Mammary epithelial cell (primary cell): ENCODE measurements at regions not wholly inside any gene's neighbourhood (a gene's known extent, or its start where the extent isn't known, plus 50 kb on each side); places are given as distances from the start of the nearest gene placed in this dataset.

Source experiments
- CTCF ChIP-seq, 2 donors: IDR thresholded peaks in 1 of 2; conservative IDR thresholded peaks in 1 of 2; 2 replicates each; pipeline ENCODE4 v1.5.1; 2011 to 2012; ENCODE audit warnings: inconsistent platforms in 2 of 2, low read length in 2 of 2, mild to moderate bottlenecking in 2 of 2, control low read depth in 1 of 2, low read depth in 1 of 2; ENCODE audit not compliant: insufficient read depth in 1 of 2; ENCODE audit errors: extremely low read depth in 1 of 2
- EZH2 ChIP-seq: IDR thresholded peaks from 2 replicates; pipeline ENCODE4 v1.6.1; 2012; ENCODE audit warnings: low read length, inconsistent platforms, borderline replicate concordance

GRCh38 chr2:3956892-3957291 lies 253.5 kb downstream of the DCDC2C start:
- TF ChIP-seq EZH2 (no peak), CTCF (conservative IDR thresholded peaks at IDR 0.05 in 1 of 2, IDR thresholded peaks at IDR 0.05 in 1 of 2; ENCODE audit: extremely low read depth in 1 of 2, insufficient read depth in 1 of 2, low read depth in 1 of 2, low read length in 2 of 2) (no peak)
